H1 (cell line): ENCODE measurements at regions not wholly inside any gene's neighbourhood (a gene's known extent, or its start where the extent isn't known, plus 50 kb on each side); places are given as distances from the start of the nearest gene placed in this dataset.

Experiments
- CEBPB ChIP-seq: IDR thresholded peaks from 2 replicates; pipeline ENCODE4 v1.6.1; 2012; ENCODE audit warnings: low read depth, low read length
- GTF2F1 ChIP-seq: IDR thresholded peaks from 2 replicates; pipeline ENCODE4 v1.6.1; 2012; ENCODE audit warnings: low read depth, low read length, improper control_type of control experiment, borderline replicate concordance
- HDAC2 ChIP-seq, 2 experiments: fragments of 300-600 bp in 1 of 2; sonication (generic) in 1 of 2; IDR thresholded peaks; 2 replicates each; pipeline ENCODE4 v1.6.1; 2011 to 2012; ENCODE audit warnings: low read depth in 2 of 2, low read length in 2 of 2, mild to moderate bottlenecking in 2 of 2, moderate library complexity in 2 of 2, borderline replicate concordance in 1 of 2, inconsistent platforms in 1 of 2
- KDM1A ChIP-seq: fragments of 200-600, 300-600 bp; sonication (generic); IDR thresholded peaks from 2 replicates; pipeline ENCODE4 v1.7.1; 2016; ENCODE audit warnings: mild to moderate bottlenecking, low read length, borderline replicate concordance
- NANOG ChIP-seq: IDR thresholded peaks from 2 replicates; pipeline ENCODE4 v1.6.1; 2011; ENCODE audit warnings: low read length, low read depth, mild to moderate bottlenecking, inconsistent platforms; ENCODE audit not compliant: insufficient read depth, poor library complexity, severe bottlenecking
- PHF8 ChIP-seq: fragments of 200-600 bp; sonication (generic); conservative IDR thresholded peaks from 2 replicates; pipeline ENCODE4 v1.7.1; 2012; ENCODE audit warnings: low read depth, mild to moderate bottlenecking, inconsistent platforms, low read length, moderate library complexity
- POLR2A ChIP-seq, 2 experiments: IDR thresholded peaks; 1 replicate in 1 of 2; 2 replicates in 1 of 2; pipeline ENCODE4 v1.6.1; 2011; ENCODE audit warnings: low read depth in 2 of 2, low read length in 2 of 2, mild to moderate bottlenecking in 2 of 2; ENCODE audit errors: control extremely low read depth in 1 of 2
- POU5F1 ChIP-seq: IDR thresholded peaks from 2 replicates; pipeline ENCODE4 v1.6.1; 2011; ENCODE audit warnings: low read depth, mild to moderate bottlenecking, low read length, moderate library complexity
- RBBP5 ChIP-seq: IDR thresholded peaks from 2 replicates; pipeline ENCODE4 v1.7.1; 2012; ENCODE audit warnings: low read depth, mild to moderate bottlenecking, inconsistent platforms, low read length, moderate library complexity, borderline replicate concordance
- SIX5 ChIP-seq: IDR thresholded peaks from 2 replicates; pipeline ENCODE4 v1.6.1; 2011; ENCODE audit warnings: mild to moderate bottlenecking, low read depth, low read length
- SP2 ChIP-seq: IDR thresholded peaks from 2 replicates; pipeline ENCODE4 v1.6.1; 2012; ENCODE audit warnings: mild to moderate bottlenecking, low read length, inconsistent platforms
- YY1 ChIP-seq: IDR thresholded peaks from 2 replicates; pipeline ENCODE4 v1.6.1; 2011; ENCODE audit warnings: low read depth, mild to moderate bottlenecking, low read length
- TF ChIP-seq, protein P1 (sequence below): fragments of 300-600 bp; sonication (generic); IDR thresholded peaks from 2 replicates; pipeline ENCODE4 v1.7.1; 2012; ENCODE audit warnings: low read length, moderate library complexity, mild to moderate bottlenecking, inconsistent platforms; ENCODE audit not compliant: insufficient replicate concordance

DNA sequence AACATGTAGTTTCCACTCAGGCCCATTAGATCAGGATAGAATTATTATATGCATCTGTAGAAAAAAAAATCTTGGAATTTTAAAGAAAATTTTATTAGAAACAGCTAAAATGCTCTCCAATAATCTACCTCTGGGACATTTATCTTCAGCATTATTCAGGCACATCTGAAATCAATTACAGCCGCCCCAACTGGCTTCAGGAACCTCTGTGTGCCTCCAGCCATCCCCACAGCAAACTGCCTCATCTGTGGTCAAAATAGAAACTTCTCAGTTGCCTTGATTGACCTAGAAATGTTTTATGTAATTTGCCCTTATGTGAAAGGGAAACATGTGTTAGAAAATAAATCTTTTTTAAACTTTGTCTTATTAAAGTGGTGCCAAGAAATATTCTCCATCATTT is 120.1 kb upstream of the LPAR1 start (continued):
- TF ChIP-seq, protein P1, sequence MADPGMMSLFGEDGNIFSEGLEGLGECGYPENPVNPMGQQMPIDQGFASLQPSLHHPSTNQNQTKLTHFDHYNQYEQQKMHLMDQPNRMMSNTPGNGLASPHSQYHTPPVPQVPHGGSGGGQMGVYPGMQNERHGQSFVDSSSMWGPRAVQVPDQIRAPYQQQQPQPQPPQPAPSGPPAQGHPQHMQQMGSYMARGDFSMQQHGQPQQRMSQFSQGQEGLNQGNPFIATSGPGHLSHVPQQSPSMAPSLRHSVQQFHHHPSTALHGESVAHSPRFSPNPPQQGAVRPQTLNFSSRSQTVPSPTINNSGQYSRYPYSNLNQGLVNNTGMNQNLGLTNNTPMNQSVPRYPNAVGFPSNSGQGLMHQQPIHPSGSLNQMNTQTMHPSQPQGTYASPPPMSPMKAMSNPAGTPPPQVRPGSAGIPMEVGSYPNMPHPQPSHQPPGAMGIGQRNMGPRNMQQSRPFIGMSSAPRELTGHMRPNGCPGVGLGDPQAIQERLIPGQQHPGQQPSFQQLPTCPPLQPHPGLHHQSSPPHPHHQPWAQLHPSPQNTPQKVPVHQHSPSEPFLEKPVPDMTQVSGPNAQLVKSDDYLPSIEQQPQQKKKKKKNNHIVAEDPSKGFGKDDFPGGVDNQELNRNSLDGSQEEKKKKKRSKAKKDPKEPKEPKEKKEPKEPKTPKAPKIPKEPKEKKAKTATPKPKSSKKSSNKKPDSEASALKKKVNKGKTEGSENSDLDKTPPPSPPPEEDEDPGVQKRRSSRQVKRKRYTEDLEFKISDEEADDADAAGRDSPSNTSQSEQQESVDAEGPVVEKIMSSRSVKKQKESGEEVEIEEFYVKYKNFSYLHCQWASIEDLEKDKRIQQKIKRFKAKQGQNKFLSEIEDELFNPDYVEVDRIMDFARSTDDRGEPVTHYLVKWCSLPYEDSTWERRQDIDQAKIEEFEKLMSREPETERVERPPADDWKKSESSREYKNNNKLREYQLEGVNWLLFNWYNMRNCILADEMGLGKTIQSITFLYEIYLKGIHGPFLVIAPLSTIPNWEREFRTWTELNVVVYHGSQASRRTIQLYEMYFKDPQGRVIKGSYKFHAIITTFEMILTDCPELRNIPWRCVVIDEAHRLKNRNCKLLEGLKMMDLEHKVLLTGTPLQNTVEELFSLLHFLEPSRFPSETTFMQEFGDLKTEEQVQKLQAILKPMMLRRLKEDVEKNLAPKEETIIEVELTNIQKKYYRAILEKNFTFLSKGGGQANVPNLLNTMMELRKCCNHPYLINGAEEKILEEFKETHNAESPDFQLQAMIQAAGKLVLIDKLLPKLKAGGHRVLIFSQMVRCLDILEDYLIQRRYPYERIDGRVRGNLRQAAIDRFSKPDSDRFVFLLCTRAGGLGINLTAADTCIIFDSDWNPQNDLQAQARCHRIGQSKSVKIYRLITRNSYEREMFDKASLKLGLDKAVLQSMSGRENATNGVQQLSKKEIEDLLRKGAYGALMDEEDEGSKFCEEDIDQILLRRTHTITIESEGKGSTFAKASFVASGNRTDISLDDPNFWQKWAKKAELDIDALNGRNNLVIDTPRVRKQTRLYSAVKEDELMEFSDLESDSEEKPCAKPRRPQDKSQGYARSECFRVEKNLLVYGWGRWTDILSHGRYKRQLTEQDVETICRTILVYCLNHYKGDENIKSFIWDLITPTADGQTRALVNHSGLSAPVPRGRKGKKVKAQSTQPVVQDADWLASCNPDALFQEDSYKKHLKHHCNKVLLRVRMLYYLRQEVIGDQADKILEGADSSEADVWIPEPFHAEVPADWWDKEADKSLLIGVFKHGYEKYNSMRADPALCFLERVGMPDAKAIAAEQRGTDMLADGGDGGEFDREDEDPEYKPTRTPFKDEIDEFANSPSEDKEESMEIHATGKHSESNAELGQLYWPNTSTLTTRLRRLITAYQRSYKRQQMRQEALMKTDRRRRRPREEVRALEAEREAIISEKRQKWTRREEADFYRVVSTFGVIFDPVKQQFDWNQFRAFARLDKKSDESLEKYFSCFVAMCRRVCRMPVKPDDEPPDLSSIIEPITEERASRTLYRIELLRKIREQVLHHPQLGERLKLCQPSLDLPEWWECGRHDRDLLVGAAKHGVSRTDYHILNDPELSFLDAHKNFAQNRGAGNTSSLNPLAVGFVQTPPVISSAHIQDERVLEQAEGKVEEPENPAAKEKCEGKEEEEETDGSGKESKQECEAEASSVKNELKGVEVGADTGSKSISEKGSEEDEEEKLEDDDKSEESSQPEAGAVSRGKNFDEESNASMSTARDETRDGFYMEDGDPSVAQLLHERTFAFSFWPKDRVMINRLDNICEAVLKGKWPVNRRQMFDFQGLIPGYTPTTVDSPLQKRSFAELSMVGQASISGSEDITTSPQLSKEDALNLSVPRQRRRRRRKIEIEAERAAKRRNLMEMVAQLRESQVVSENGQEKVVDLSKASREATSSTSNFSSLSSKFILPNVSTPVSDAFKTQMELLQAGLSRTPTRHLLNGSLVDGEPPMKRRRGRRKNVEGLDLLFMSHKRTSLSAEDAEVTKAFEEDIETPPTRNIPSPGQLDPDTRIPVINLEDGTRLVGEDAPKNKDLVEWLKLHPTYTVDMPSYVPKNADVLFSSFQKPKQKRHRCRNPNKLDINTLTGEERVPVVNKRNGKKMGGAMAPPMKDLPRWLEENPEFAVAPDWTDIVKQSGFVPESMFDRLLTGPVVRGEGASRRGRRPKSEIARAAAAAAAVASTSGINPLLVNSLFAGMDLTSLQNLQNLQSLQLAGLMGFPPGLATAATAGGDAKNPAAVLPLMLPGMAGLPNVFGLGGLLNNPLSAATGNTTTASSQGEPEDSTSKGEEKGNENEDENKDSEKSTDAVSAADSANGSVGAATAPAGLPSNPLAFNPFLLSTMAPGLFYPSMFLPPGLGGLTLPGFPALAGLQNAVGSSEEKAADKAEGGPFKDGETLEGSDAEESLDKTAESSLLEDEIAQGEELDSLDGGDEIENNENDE = no peak
- no peak for TF ChIP-seq POLR2A (IDR thresholded peaks at IDR 0.05; ENCODE audit: control extremely low read depth in 1 of 2, low read depth in 2 of 2, low read length in 2 of 2)
- no peak for TF ChIP-seq YY1
- TF ChIP-seq RBBP5 = no peak
- no peak for TF ChIP-seq PHF8
- TF ChIP-seq HDAC2 (IDR thresholded peaks at IDR 0.05; ENCODE audit: borderline replicate concordance in 1 of 2, low read depth in 2 of 2, low read length in 2 of 2) = no peak
- TF ChIP-seq SP2 = no peak
- no peak for TF ChIP-seq SIX5
- no peak for TF ChIP-seq GTF2F1
- no peak for TF ChIP-seq KDM1A
- TF ChIP-seq CEBPB = no peak
- TF ChIP-seq NANOG = no peak
- TF ChIP-seq POU5F1 = no peak
